GM19240 (cell line): ENCODE measurements at regions not wholly inside any gene's neighbourhood (a gene's known extent, or its start where the extent isn't known, plus 50 kb on each side); places are given as distances from the start of the nearest gene placed in this dataset.

ENCODE experiments used
- DNase-seq: peaks from one replicate; pipeline ENCODE4 v3.0.0; 2011; ENCODE audit warnings: low spot score; ENCODE audit not compliant: insufficient read length

- DNase-seq = no peak
These were observed 291.2 kb upstream of the MON1B start for GRCh38 chr16:76899767-76900166.

DNA sequence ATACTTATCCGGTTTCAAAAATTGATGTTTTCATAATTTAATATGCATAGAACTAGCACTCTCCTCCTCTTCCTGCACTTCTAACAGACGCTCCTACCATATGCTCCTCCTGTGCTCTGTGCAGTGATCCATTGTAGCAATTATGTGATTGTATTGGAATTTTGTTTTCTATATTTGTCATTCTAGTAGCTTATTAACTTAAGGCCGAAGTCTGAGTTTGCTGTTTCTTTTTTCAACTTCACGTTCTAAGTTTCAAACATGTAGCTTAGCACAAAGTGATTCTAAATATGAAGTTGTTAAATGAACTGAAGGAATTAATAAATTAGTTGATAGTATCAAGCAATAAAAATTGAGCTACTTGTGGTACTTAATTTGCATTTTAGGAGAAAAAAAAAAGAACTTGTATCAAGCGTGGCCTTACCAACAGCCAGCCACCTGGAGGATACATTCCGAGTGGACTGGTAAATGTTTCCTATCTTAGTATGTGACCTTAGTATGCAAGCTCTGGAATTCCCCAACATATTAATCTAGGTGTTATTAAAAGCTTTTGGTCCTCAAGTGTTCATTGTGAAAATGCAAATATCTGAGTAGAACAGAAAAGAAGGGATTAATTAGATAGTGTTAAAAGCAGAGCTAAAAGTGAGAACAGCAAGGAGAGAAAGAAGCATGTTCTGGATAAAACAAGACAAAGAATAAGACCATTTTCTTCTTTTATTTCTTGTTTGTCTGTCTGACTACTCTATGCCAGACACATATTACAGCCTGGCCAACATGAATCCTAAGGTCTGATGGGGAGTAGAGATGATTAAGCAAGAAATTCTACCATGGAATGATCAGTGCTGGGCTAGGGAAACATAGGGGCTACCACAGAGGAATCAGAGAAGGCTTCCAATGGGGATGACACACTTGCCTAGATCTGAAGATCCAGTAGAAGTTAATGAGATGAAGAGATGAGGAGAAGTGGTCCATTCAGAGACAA is 290.4 kb upstream of the MON1B start:
- DNase-seq = no peak

DNA sequence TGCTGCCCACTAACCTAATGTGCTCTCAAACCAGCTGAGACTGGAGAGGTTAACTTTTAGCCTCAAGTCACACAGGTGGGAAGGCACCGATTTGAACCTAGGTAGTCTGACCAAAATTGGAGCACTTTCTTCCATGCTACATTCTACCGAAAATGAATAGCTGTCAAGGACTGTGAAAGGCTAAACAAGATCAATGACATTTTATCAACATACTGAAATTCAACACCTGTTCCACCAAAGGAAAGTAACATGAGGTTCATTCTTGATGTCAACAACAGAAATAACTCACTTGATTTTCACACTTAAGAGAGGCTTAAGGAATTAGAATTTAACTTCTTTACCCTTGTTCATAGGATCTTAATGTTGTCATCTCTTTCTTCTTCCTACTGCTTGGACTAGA is 284.4 kb upstream of the MON1B start:
- DNase-seq = no peak

DNA sequence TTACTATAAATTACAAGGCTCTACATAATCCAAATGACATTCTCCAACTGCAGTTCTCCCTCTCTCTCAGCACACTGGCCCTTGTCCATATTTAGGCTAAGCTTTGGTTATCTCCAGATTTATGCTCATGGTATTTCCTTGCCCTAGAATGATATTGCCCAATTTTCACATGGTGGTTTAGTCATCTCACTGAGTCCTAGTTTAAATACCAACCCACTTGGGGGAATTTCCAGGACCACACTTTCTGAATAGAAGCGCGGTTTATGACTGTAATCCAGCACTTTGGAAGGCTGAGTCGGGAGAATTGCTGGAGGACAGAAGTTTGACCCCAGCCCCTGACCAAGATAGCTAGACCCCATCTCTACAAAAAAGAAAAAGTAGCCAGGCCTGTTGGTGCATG is 280.1 kb upstream of the MON1B start:
- no peak for DNase-seq

DNA sequence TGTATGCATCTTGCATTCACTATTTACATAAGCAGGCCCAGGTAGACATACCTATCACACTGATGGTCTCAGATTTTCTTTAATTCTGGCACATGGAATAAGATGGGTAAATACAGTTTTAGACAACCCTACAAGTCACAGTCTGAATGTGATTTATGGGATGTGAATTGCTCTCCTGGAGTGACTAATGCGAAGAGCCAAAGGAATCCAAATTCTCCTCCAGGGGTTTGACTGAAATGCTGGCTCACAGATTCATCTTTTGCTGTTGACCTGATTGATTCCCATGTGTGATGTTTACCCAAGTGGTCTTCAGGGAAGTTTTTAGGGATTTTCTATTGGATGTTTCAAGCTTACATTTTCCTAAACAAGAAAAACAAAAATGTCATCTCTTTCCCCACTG is 277.9 kb upstream of the MON1B start:
- no peak for DNase-seq

DNA sequence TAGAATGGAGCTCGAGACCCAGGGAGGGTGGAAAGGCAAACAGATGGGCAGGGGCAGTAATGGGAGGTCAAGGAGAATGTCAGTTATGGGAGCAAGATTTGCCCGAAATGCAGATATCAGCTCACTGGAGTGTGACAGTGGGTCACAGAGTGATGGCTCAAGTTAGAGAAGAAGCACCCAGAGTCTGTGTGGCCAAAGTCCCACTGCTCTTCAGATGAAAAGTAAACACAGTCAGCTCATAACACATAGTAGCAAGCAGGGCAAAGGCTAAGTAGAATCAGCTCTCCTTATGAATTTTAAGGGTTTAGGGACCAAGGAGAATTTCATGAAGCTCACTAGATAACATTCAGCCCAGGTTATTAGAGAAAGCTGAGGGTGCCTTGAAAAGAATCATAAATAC is 264.9 kb upstream of the MON1B start:
- no peak for DNase-seq

DNA sequence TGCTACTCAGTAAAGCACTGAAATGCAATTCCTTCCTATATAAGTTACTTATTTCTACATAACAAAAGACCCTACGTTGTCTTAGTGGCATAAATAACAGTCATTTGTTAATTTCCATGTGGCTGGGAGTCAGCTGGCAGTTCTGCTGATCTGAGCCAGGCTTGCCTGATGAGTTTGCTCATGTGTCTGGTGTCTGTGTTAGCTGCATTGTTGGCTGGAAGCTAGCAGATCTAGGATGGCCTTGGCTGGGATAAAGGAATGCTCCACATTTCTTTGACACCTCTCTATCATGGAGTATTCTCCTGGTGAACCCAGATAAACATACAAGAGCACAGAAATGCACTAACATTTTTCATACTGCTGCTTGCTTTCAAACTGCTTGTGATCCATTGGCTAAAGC is 264.4 kb upstream of the MON1B start:
- DNase-seq = no peak

DNA sequence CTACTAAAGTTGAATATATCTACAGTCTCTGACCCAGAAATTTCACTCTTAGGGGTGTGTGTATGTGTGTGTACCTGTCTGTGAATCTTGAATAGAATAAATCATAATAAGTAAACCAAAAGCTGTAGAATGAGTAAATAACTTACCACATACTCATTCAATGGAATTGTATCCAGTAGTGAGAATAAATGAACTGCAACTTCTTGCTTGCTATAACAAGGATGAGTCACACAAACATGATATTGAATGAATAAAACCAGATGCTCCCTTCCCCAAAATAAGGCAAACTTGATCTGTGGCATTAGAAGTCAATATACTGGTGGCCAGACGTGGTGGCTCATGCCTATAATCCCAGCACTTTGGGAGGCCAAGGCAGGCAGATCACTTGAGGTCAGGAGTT is 259.8 kb upstream of the MON1B start:
- no peak for DNase-seq

- DNase-seq = no peak
These were observed 258.3 kb upstream of the MON1B start for GRCh38 chr16:76932541-76933211.

DNA sequence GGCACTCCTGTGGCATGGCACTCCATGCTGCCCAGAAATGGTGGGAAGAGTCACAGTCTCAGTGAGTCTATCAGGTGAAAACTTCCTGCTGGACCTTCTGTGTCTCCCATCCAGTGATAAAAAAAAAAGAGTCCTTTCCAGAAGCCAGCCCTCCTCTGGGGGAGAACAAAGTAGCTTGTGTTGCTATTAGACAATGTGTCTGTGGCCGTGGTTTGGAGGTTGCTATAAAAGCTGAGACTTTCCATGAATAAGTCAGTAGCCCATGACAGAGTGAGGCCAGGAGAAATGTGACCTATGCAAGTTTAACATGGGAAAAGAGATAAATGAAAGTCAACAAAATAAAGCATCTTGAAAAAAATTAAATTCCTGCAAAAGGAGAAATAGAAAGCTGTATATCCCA is 250.7 kb upstream of the MON1B start:
- no peak for DNase-seq

GRCh38 chr16:76941113-76941512 is 249.9 kb upstream of the MON1B start:
- DNase-seq = no peak

- no peak for DNase-seq
These were observed 248.9 kb upstream of the MON1B start for GRCh38 chr16:76942089-76942488.

- DNase-seq = no peak
These were observed 247.1 kb upstream of the MON1B start for GRCh38 chr16:76943921-76944320.

DNA sequence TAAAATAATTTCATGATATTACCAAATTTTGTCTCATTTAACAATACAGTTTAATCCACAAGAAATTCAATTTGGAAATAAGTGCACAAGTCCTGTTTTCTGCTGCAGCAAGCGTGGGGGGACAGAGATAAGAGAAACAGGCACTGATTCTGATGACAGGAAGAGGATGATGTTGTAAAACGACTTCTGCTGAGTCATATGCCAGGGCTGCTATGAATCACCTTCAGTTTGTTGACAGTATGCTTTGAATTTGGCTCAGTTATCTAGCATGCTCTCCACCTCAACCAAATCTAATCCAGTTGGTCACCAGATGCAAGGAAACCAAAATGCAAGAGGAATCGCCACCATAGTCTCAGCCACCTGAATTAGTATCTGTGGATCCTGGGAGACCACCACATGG is 244.1 kb upstream of the MON1B start:
- no peak for DNase-seq

DNA sequence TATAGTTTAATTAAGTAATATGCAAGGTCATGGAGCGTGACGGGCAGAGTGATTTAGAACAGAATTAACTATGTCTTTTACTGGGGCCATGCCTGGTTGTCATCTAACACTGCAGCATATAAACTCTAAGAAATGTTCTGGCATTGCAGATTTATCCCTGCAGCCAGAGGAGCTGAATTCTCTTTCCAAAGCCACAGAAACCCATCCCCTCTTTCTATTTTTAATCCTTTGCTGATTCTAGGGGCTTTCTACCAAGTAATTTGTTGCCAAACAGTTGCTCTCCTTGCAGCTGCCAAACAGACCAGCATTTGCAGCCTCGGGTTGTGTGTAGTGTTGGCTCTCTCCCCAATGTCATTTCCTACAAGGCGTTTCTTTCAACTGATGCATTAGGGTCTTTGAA is 243.2 kb upstream of the MON1B start:
- no peak for DNase-seq

DNA sequence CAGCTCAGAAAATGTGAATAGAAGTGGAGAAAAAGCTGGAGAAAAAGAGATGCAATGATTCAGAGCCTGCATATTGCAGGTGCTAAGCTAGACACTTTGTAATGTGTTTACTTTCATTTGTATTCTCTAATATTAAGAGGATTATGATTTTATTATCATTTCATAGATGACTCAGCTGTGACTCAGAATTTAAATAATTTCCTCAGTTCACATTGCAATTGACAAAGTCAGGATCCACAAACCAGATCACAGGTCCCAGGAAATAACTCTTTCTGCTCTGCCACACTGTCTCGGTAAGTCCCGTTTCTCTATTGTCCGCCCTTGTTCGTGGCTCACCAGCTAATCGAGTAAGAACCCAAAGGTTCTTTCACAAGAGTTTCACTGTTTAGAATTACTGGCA is 235.4 kb upstream of the MON1B start:
- no peak for DNase-seq

GRCh38 chr16:76956394-76956793 is 234.6 kb upstream of the MON1B start:
- no peak for DNase-seq

- DNase-seq = no peak
These were observed 234.1 kb upstream of the MON1B start for GRCh38 chr16:76956841-76957240.

DNA sequence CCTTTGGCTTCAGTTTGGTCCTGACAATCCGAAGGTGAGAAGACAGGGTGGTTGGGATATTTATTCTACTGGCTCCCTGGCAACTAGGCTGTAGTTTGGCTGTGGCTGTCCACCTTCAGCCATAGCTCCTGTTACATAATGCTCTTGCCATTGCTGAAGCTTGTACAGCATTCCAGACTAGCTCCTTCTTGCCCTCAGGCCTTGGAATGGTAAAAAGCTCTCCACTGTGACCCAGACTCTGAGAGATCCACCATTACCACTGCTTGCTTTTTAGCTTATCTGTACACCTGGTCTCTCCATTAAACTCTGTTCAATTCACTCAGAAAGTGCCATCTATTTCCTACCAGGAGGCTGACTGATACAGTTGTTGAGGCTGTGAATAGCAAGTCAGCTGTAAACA is 231.8 kb upstream of the MON1B start:
- no peak for DNase-seq

DNA sequence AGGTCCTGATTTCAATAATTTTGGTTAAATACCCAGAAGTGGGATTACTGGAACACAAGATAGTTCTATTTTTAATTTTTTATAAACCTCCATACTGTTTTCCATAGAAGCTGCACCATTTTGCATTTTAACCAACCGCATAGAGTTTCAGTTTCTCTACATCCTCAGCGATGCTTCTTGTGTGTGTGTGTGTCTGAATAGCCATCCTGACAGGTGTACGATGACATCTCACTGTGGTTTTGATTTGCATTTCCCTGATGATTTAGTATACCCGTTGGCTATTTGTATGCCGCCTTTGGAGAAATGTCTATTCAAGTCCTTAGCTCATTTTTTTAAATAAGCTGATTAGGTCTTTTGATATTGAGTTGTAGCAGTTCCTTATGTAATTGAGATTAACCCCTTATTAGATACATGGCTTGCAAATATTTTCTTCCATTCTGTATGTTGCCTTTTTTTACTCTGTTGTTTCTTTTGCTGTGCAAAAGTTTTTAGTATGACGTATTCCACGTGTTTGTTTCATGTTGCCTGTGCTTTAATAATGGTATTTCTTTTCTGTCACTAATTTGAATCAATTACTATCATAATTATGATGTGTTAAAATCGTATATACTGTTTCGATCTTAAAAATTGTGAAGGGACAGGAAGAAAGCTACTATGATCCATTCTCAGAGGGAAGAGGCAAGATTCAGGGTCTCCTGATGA is 227.2 kb upstream of the MON1B start:
- DNase-seq = no peak

- DNase-seq = no peak
These were observed 226.4 kb upstream of the MON1B start for GRCh38 chr16:76964464-76965154.
